HFF-Myc (cell line): ENCODE measurements at regions not wholly inside any gene's neighbourhood (a gene's known extent, or its start where the extent isn't known, plus 50 kb on each side); places are given as distances from the start of the nearest gene placed in this dataset.

ENCODE experiments used
- DNase-seq: peaks from one replicate; pipeline ENCODE4 v3.0.0-alpha.2; 2011; ENCODE audit warnings: low read depth; ENCODE audit errors: extremely low read depth
- H3K4me3 ChIP-seq: replicated peaks from 2 replicates; pipeline ENCODE4 v1.5.1; 2011; ENCODE audit warnings: low read depth, mild to moderate bottlenecking, control low read depth, low read length
- TF ChIP-seq, protein P1 (sequence below): IDR thresholded peaks from 2 replicates; pipeline ENCODE4 v1.5.1; 2012; ENCODE audit warnings: mild to moderate bottlenecking, low read depth, low read length, control low read depth; ENCODE audit errors: missing control alignments

DNA sequence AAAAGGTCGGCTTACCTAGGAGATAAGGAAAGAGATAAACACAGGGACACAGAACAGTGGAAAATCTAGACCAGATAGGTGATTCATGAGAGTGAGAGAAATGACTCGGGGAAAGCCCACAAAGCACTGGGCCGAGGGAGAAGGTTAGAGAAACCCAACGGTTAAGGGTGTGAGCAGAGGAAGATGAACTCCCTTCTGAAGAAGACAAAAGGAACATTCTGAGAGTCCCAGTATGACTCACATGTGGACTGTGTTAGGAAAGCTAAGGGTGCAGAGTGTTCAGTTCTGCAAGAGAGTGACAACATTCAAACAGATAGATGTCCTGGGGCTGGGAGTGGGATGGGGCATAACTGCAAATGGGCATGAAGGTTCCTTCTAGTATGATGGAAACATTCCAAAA is 83.0 kb downstream of the CNTN3 start:
- TF ChIP-seq, protein P1, sequence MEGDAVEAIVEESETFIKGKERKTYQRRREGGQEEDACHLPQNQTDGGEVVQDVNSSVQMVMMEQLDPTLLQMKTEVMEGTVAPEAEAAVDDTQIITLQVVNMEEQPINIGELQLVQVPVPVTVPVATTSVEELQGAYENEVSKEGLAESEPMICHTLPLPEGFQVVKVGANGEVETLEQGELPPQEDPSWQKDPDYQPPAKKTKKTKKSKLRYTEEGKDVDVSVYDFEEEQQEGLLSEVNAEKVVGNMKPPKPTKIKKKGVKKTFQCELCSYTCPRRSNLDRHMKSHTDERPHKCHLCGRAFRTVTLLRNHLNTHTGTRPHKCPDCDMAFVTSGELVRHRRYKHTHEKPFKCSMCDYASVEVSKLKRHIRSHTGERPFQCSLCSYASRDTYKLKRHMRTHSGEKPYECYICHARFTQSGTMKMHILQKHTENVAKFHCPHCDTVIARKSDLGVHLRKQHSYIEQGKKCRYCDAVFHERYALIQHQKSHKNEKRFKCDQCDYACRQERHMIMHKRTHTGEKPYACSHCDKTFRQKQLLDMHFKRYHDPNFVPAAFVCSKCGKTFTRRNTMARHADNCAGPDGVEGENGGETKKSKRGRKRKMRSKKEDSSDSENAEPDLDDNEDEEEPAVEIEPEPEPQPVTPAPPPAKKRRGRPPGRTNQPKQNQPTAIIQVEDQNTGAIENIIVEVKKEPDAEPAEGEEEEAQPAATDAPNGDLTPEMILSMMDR = no peak
- no peak for DNase-seq

DNA sequence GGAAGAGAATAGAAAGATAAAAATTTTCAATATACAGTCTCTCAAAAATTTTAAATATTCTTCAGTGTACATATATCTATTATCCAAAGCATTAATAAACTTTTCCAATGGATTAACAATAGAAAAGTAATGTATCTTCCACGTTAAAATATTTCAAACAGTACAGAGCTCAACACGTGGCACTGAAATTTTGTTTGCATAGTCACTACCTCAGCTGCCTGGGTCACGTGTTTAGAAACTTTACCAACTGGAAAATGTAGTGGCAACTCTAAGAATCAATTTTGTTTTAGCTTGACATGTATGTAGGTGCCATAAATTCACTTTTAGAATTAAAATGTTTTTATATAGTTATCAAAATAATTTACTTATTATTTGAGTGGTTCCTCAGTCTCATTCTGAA is 85.3 kb downstream of the CNTN3 start:
- DNase-seq = no peak
- no peak overlapping the region for H3K4me3 ChIP-seq
- TF ChIP-seq, protein P1 = no peak

More for the DNA sequence above, 83.0 kb downstream of the CNTN3 start:
- H3K4me3 ChIP-seq = no peak overlapping the region

DNA sequence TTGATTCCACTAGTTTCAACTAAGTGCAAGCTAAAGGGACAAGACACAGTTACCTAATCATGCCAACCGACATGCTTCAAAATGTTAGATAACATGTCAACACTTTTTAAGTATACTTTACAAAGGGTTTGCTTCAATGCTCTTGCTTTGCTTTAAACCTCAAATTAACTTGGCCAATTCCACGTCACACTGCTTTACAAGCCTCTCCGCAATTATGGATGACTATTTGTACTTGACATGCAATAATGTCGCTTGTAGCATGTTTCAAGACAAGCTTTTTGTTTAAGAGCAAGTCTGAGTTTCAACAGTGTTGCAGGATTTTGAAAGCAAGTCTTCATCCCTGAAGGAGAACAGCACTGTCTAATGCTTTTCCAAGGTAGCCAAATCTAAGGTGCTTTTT is 86.9 kb downstream of the CNTN3 start:
- no peak overlapping the region for H3K4me3 ChIP-seq
- DNase-seq = no peak
- TF ChIP-seq, protein P1 = no peak

DNA sequence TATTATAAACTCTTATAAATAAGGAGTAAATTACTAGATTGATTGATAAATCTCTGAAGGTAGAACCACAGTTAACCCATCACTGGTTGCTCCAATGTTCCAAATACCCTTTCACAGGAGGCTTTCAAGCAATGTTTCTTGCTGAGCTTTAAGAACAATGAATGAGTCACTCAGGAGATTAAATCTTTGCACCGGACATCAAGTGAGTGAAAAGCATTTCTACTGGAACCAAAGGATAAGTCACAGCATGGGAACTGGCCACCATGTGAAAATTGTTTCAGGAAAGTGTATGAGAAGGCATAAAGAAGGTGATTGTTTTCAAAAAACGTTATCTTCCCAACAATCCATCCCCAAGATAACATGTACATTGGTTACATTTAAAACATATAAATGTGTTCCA is 90.6 kb downstream of the CNTN3 start:
- TF ChIP-seq, protein P1 = no peak
- no peak for DNase-seq
- H3K4me3 ChIP-seq = no peak overlapping the region

DNA sequence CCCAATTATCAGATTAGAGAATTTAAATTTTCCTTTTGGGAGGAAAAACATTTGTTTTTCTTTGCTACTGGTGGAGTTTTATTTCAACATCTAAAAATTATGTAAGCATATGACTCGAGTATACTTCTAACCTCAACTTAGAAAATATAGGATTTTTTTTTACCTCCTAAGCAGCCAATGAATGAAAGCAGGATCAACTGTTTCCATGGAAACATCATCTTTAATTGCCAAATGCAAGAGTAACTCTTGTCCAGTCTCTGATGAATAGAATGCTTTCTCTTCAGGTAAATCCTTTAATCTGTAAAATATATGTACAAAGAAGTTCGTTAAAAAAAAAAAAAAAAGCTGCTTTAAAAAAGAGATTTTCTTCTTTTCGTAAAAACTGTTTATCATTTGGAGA is 93.6 kb downstream of the CNTN3 start:
- no peak for DNase-seq
- TF ChIP-seq, protein P1 = no peak
- no peak overlapping the region for H3K4me3 ChIP-seq

DNA sequence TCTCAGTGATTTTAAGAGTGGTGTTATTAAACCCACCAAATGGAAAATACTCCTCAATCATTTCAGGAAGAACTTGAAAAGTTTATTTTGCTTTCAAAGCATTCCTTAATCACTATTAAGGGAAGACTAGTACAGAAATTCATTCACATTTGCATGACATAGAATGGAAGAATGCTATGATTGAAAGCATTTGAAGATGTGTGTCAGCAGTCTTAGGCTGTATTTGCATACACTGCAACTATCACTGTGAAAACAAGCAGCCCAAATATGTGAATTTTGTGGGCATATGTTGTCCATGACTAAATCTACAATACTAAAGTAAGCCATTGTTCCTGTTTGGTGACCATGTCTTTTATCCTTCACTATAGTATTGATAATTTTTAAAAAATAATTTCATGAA is 95.8 kb downstream of the CNTN3 start:
- TF ChIP-seq, protein P1 = no peak
- H3K4me3 ChIP-seq = no peak overlapping the region
- DNase-seq = no peak

DNA sequence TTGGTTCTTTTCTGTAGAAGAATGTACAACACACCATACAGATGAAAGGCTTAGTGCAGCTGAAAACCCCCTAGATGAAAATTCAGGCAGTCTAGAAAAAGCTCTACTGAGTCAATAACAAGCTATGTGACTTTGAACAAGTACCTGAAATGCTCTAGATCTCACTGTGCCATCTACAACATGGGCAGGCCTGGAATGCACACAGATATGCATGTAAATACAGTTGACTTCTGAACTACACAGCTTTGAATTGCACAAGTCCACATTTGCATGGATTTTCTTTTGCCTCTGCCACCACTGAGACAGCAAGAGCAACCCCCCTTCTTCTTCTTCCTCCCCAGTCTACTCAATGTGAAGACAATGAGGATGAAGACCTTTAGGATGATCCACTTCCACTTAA is 98.4 kb downstream of the CNTN3 start:
- DNase-seq = no peak
- TF ChIP-seq, protein P1 = no peak
- H3K4me3 ChIP-seq = no peak overlapping the region
